Activated naive CD4-positive, alpha-beta T cell treated with anti-CD3 and anti-CD28 coated beads for 36 hours (primary cell): ENCODE measurements at regions not wholly inside any gene's neighbourhood (a gene's known extent, or its start where the extent isn't known, plus 50 kb on each side); places are given as distances from the start of the nearest gene placed in this dataset.
"Not testable (repeated sequence)": the region's sequence is repeated elsewhere in the genome, so short reads cannot be mapped to it uniquely, and the experiment has no call there.

Experiments
- CTCF ChIA-PET: fragments of 350-600 bp; sonication (Branson Sonifier 250); formaldehyde crosslinking; loops from one replicate; lab custom pipeline; 2021; ENCODE audit warnings: antibody characterized with exemption; lab: Charles Lee
- DNase-seq: peaks from one replicate; pipeline ENCODE4 v3.0.0-alpha.2; 2020
- H3K27ac Mint-ChIP-seq: one replicate; pipeline ENCODE4 v1.8.0; 2021; ENCODE audit warnings: mild to moderate bottlenecking, mixed read lengths
- H3K27me3 Mint-ChIP-seq: one replicate; pipeline ENCODE4 v1.8.0; 2021; ENCODE audit warnings: low read depth, mixed read lengths
- H3K36me3 Mint-ChIP-seq: one replicate; pipeline ENCODE4 v1.8.0; 2021; ENCODE audit warnings: low read depth, mixed read lengths
- H3K4me1 Mint-ChIP-seq: one replicate; pipeline ENCODE4 v1.8.0; 2021; ENCODE audit warnings: low read depth, mixed read lengths
- H3K4me3 Mint-ChIP-seq: one replicate; pipeline ENCODE4 v1.8.0; 2021; ENCODE audit warnings: mild to moderate bottlenecking, moderate library complexity, mixed read lengths
- H3K9me3 Mint-ChIP-seq: one replicate; pipeline ENCODE4 v1.8.0; 2021; ENCODE audit warnings: mixed read lengths
- intact Hi-C: fragments of 100-400 bp; cut with micrococcal nuclease; formaldehyde crosslinking; loops from one replicate; pipeline ENCODE4 v1.15.1; 2023

DNA sequence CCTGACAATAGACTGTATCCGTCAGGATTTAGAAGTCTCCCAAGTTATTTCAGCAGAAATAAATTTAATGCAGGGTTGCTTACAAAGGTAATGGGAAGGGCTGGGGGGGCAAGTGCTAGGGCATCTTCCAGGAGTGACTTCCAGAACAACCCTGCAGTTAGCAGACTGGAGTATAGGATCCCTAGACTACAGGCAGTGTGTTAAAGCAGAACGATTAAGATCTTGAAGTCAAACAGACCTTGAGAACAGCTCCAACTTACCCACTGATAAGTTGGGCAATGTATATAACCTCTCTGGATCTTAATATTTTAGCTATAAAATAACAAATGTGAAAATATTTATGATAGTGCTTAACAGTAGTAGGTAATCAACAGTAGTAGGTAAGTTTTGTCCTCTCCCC lies 113.6 kb upstream of the LIFR start:
- intact Hi-C loops = no loop called here
- Mint-ChIP-seq H3K27ac (no peak overlapping the region), H3K4me3 (no peak overlapping the region), H3K4me1 (no peaks in the 10 kb centered on the region), H3K27me3 (peaks cover 4% of the 10 kb centered on the region), H3K9me3 (no peaks in the 10 kb centered on the region), H3K36me3 (no peaks in the 10 kb centered on the region)
- CTCF ChIA-PET = interaction anchor here (1.6 kb wide), 1 partner anchor 250 kb away, joined by 4 read pairs; no protein-coding TSS in a partner anchor
- no peak for DNase-seq

DNA sequence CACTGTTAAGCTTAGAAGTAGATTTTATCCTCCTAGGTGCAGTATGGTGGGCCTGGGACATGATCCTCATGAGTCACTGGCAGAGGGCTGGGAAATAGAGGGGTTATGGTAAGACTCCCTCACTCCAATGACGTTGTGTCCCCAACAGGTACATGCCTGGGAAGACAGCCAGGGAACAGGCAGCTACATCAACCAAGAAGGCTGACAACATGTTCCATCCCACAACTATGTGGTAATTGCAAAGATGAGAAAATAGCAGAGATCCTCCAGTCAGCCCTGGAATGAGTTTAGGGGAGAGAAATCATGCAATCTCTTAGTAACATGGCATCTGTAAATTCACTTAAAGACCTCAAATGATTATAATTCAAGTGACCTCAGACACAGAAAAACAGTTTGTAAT lies 114.4 kb upstream of the LIFR start:
- CTCF ChIA-PET = interaction anchor here (1.6 kb wide), 1 partner anchor 250 kb away, joined by 4 read pairs; no protein-coding TSS in a partner anchor

GRCh38 chr5:38672059-38672788 lies 115.8 kb upstream of the LIFR start:
- intact Hi-C loops = no loop called here
- no peak overlapping the region for H3K27ac Mint-ChIP-seq
- CTCF ChIA-PET = no interaction called here
- no peaks in the 10 kb centered on the region for H3K36me3 Mint-ChIP-seq
- H3K4me1 Mint-ChIP-seq = no peaks in the 10 kb centered on the region
- H3K9me3 Mint-ChIP-seq = no peaks in the 10 kb centered on the region
- no peak for DNase-seq
- peaks cover 8% of the 10 kb centered on the region for H3K27me3 Mint-ChIP-seq
- no peak overlapping the region for H3K4me3 Mint-ChIP-seq

More for the DNA sequence above, 114.4 kb upstream of the LIFR start:
- H3K27me3 Mint-ChIP-seq = peaks cover 7% of the 10 kb centered on the region
- no peak overlapping the region for H3K4me3 Mint-ChIP-seq
- no peaks in the 10 kb centered on the region for H3K36me3 Mint-ChIP-seq
- no peaks in the 10 kb centered on the region for H3K4me1 Mint-ChIP-seq
- no peaks in the 10 kb centered on the region for H3K9me3 Mint-ChIP-seq
- no peak for DNase-seq
- intact Hi-C loops = no loop called here
- H3K27ac Mint-ChIP-seq = no peak overlapping the region

DNA sequence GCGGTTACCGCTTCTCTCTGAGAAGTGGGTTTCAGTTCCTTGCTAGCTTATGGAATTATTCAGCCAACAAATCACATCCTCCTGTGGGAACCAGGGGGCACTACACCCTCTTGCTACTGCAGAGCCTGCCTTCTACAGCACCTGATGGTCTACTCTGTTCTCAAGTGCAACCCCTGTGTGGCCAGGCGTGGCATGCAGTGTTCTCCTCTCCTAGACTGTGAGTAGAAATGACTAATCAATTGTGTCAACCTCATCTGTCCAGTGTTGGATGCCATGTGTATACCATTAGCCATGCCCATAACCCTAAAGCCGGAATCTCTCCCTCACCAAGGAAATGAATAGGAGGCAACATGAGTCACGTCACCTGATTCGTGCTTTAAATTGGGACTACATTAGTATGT lies 117.2 kb upstream of the LIFR start:
- H3K9me3 Mint-ChIP-seq = no peaks in the 10 kb centered on the region
- H3K36me3 Mint-ChIP-seq = no peaks in the 10 kb centered on the region
- no peaks in the 10 kb centered on the region for H3K4me1 Mint-ChIP-seq
- H3K27ac Mint-ChIP-seq = no peak overlapping the region
- intact Hi-C loops = no loop called here
- H3K27me3 Mint-ChIP-seq = peaks cover 8% of the 10 kb centered on the region
- no peak for DNase-seq
- H3K4me3 Mint-ChIP-seq = no peak overlapping the region
- CTCF ChIA-PET = no interaction called here

DNA sequence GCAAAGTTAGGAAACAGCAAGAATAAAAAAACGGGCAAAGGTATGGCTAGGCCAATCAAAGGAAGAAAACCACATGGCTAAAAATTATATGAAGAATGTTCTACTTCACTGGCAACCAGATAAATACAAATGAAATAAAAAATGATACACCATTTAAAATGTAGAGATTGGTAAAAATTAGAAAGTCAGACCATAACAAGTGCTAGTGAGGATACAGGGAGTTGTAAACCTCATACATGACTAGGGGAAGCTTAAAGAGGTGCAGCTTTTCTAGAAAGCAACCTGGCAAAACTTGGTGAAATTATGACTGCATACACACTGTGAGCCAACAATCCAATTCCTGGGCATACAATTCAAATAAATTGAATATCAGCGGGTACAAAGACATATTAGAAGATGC lies 119.0 kb upstream of the LIFR start:
- Mint-ChIP-seq H3K36me3 (no peaks in the 10 kb centered on the region), H3K27me3 (peaks cover 8% of the 10 kb centered on the region), H3K4me3 (no peak overlapping the region), H3K4me1 (no peaks in the 10 kb centered on the region), H3K9me3 (no peaks in the 10 kb centered on the region), H3K27ac (no peak overlapping the region)
- no peak for DNase-seq
- CTCF ChIA-PET = no interaction called here
- intact Hi-C loops = no loop called here

DNA sequence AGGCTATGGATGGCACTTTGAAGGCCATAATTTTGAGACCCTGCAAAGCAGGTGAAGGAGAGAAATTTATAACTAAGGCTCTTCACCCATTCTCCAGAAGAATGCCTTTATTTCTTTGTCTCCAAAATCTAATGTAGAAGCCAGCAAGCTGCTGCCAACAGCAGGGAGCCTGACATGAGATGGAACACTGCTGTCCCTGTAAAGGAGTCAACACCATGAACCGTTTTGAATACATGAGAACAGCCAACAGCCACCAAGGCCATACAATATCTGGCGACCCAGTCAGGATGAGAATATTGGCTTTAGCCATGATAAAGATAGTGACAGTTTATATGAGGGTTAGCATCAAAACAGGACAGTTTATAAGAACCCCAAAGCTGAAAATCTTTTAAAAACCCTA lies 121.2 kb upstream of the LIFR start:
- intact Hi-C loops = no loop called here
- CTCF ChIA-PET = interaction anchor here (1.3 kb wide), 1 partner anchor 236 kb away, joined by 4 read pairs; no protein-coding TSS in a partner anchor
- Mint-ChIP-seq H3K27ac (no peak overlapping the region), H3K4me3 (no peak overlapping the region), H3K9me3 (no peaks in the 10 kb centered on the region), H3K36me3 (no peaks in the 10 kb centered on the region), H3K4me1 (no peaks in the 10 kb centered on the region), H3K27me3 (peaks cover 9% of the 10 kb centered on the region)
- DNase-seq = no peak

GRCh38 chr5:38678076-38678475 lies 121.6 kb upstream of the LIFR start:
- Mint-ChIP-seq H3K9me3 (no peaks in the 10 kb centered on the region), H3K27me3 (peaks cover 9% of the 10 kb centered on the region), H3K4me1 (no peaks in the 10 kb centered on the region), H3K4me3 (no peak overlapping the region), H3K36me3 (no peaks in the 10 kb centered on the region), H3K27ac (no peak overlapping the region)
- no peak for DNase-seq
- CTCF ChIA-PET = no interaction called here
- intact Hi-C loops = no loop called here

GRCh38 chr5:38678697-38679096 lies 122.3 kb upstream of the LIFR start:
- DNase-seq, H3K4me3 Mint-ChIP-seq, H3K27me3 Mint-ChIP-seq, H3K27ac Mint-ChIP-seq, CTCF ChIA-PET, H3K9me3 Mint-ChIP-seq, H3K4me1 Mint-ChIP-seq, H3K36me3 Mint-ChIP-seq, intact Hi-C loops: not testable (repeated sequence)

DNA sequence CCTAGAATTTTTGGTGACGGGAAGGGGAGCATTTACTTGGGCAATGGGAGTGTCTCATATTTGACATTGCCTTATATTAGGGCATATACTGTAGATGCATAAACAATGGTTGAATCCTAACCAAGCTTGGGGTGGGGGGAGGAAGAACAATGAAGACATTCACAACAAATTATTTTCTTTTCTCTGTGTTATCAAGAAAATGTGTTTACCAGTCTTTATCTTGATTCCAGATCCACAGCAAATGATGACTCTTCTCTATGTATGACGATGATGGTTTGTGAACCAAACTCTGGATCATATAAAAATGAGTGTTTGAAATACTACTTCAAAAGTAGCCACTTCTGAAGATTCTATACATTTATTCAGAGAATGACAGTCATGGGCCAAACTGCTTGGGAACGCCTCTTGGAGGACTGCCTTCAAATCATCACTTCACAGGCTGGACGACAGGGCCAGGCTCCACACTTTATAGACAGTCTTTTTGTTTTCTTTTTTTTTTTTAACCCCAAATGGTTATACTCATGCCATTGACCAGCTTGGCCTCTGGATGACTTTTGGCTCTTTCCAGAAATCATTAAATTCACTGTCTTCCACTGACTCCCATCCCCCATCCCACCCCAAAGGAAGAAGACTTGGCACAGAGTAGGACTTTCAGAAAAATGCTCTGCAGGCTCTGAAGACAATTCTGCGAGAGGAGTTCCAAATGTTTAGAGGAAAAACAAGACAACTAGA lies 123.8 kb upstream of the LIFR start:
- Mint-ChIP-seq H3K4me3 (no peak overlapping the region), H3K27ac (no peak overlapping the region), H3K27me3 (peaks cover 5% of the 10 kb centered on the region), H3K9me3 (no peaks in the 10 kb centered on the region), H3K36me3 (no peaks in the 10 kb centered on the region), H3K4me1 (no peaks in the 10 kb centered on the region)
- intact Hi-C loops = no loop called here
- CTCF ChIA-PET = no interaction called here
- DNase-seq = no peak

DNA sequence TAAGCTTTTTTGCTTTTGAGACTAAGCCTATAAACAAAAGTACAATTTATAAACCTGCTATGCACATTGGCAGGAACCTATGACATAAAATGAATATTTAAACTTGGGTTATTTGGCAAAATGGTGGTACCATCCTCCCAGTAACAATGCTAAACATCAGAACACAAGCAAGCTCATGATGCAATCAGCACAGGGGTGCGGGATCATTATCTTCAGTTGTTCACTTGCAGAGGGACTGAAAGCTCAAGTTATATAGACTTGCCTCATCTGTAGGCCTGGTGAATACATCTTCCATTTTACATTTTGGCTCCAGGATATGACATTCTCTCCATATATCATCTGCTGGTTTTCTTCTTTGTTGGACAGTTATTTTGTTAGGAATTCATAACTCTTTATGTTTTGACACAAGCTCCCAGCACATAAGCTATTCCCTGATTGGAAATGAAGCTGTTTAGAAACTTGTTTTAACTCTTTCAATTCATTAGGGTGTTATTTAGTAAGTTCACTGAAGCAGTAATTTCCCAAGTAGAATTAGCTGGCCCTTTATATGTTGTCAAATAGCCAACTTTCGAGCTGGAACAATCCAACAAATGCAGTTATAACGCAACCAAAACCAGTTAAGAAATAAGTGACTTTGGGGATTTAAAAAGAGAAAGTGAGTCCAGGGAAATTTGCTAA lies 124.7 kb upstream of the LIFR start:
- H3K9me3 Mint-ChIP-seq = no peaks in the 10 kb centered on the region
- no peak overlapping the region for H3K4me3 Mint-ChIP-seq
- peaks cover 2% of the 10 kb centered on the region for H3K27me3 Mint-ChIP-seq
- no peak for DNase-seq
- H3K27ac Mint-ChIP-seq = no peak overlapping the region
- intact Hi-C loops = no loop called here
- no peaks in the 10 kb centered on the region for H3K4me1 Mint-ChIP-seq
- CTCF ChIA-PET = interaction anchor here (0.5 kb wide), 1 partner anchor 140 kb away, joined by 4 read pairs; no protein-coding TSS in a partner anchor
- H3K36me3 Mint-ChIP-seq = no peaks in the 10 kb centered on the region

DNA sequence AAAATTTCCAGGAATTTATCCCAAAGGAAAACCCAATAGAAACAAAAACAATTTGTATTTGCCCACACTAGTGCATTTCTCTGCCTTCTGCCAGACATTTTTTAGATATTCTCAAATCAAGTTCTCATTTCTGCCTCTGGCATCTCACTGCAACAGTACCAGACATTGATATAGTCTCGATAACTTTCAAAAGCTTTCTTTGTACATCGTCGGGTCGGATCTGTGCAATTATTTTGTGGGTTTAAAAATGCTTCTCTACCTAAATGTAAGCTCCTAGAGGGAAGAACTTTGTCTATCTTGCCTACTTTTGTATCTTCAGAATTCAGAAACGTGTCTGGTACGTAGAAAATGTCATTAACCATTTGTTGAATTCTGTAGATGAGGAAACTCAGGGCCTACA lies 125.5 kb upstream of the LIFR start:
- Mint-ChIP-seq H3K36me3 (no peaks in the 10 kb centered on the region), H3K4me1 (no peaks in the 10 kb centered on the region), H3K4me3 (no peak overlapping the region), H3K27ac (no peak overlapping the region), H3K27me3 (peaks cover 2% of the 10 kb centered on the region), H3K9me3 (no peaks in the 10 kb centered on the region)
- DNase-seq = no peak
- intact Hi-C loops = no loop called here
- CTCF ChIA-PET = interaction anchor here (0.5 kb wide), 1 partner anchor 141 kb away, joined by 4 read pairs; no protein-coding TSS in a partner anchor

DNA sequence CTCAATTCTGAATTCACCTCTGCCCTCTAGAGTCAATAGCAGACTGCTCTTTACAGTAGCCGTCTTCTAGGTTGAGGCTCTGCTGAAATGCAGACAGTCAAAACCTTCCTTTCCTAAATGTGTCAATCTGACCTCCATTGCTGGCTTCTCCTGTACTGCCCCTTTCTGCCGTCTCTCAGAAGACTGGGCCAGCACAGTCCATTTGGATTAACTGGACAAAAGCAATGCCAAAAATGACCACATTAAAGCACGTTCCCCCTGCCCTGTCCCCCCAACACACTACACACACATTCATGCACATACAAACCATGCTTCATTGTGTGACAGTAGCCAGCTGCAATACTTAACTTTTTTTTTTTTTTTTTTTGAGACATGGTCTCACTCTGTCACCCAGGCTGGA lies 130.2 kb upstream of the LIFR start:
- intact Hi-C loops = no loop called here
- no peaks in the 10 kb centered on the region for H3K4me1 Mint-ChIP-seq
- no peaks in the 10 kb centered on the region for H3K36me3 Mint-ChIP-seq
- no peak overlapping the region for H3K27ac Mint-ChIP-seq
- CTCF ChIA-PET = no interaction called here
- no peaks in the 10 kb centered on the region for H3K9me3 Mint-ChIP-seq
- H3K4me3 Mint-ChIP-seq = no peak overlapping the region
- DNase-seq = no peak
- H3K27me3 Mint-ChIP-seq = peaks cover 9% of the 10 kb centered on the region
